ENCODE measurements at regions not wholly inside any gene's neighbourhood (a gene's known extent, or its start where the extent isn't known, plus 50 kb on each side); places are given as distances from the start of the nearest gene placed in this dataset.

DNA sequence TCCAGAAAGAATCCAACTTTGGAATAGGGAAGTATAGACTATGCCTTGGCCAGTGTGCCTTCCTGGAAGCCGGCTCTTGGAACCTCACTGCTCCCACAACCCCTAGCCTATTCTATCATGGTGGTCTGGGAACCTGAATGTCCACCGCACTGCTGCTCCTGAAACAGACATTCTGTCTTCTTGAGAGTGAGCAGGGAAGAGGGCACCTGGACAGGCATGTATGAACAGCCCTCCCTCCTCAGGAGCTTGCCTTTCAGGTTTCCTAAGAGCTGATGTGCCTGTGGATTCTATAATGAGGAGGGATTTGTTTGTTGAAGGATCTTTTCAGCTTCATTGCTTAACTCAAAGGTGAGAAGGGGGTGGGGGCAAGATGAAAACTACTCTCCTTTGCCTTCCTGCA, 55.1 kb upstream of the XPA start:
- DNase-seq (no peak), ATAC-seq (no peak)
- Mint-ChIP-seq H3K27ac (no peak overlapping the region), H3K4me3 (no peak overlapping the region), H3K36me3 (no peaks in the 10 kb centered on the region), H3K27me3 (ENCODE audit: low read depth in 2 of 2) (peaks cover 12 to 25% of the 10 kb centered on the region in 2 donors), H3K9me3 (no peaks in the 10 kb centered on the region), H3K4me1 (no peaks in the 10 kb centered on the region)
- WGBS (ENCODE audit: insufficient coverage), result 100% methylated on average over 2 of the region's 2 CpGs
- Histone ChIP-seq H3K36me3 (ENCODE audit: control insufficient read depth, insufficient read depth, low read length) (no peaks in the 10 kb centered on the region), H3K4me3 (ENCODE audit: low read length) (no peak overlapping the region), H3K4me1 (ENCODE audit: control insufficient read depth, insufficient read depth, low read length) (no peaks in the 10 kb centered on the region), H3K27ac (ENCODE audit: low read length) (no peak overlapping the region), H3K9me3 (ENCODE audit: control insufficient read depth, insufficient read depth, low read length) (no peaks in the 10 kb centered on the region), H3K27me3 (ENCODE audit: control insufficient read depth, insufficient read depth, low read length) (no peaks in the 10 kb centered on the region)
- no peak for TF ChIP-seq CTCF (IDR thresholded peaks at IDR 0.05)
- intact Hi-C loops (cut with micrococcal nuclease), result no loop called here

GRCh38 chr9:97753364-97753763, 56.2 kb upstream of the XPA start:
- no peak overlapping the region for H3K4me3 Mint-ChIP-seq
- intact Hi-C loops (cut with micrococcal nuclease), result no loop called here
- H3K36me3 Mint-ChIP-seq, result no peaks in the 10 kb centered on the region
- TF ChIP-seq CTCF (IDR thresholded peaks at IDR 0.05), result no peak
- ATAC-seq, result no peak
- no peak for DNase-seq
- Histone ChIP-seq H3K27ac (ENCODE audit: low read length) (no peak overlapping the region), H3K4me1 (ENCODE audit: control insufficient read depth, insufficient read depth, low read length) (no peaks in the 10 kb centered on the region), H3K27me3 (ENCODE audit: control insufficient read depth, insufficient read depth, low read length) (no peaks in the 10 kb centered on the region), H3K9me3 (ENCODE audit: control insufficient read depth, insufficient read depth, low read length) (no peaks in the 10 kb centered on the region), H3K36me3 (ENCODE audit: control insufficient read depth, insufficient read depth, low read length) (no peaks in the 10 kb centered on the region), H3K4me3 (ENCODE audit: low read length) (no peak overlapping the region)
- no peaks in the 10 kb centered on the region for H3K9me3 Mint-ChIP-seq
- no peaks in the 10 kb centered on the region for H3K4me1 Mint-ChIP-seq
- H3K27ac Mint-ChIP-seq, result no peak overlapping the region
- peaks cover 13 to 32% of the 10 kb centered on the region in 2 donors for H3K27me3 Mint-ChIP-seq (ENCODE audit: low read depth in 2 of 2)

DNA sequence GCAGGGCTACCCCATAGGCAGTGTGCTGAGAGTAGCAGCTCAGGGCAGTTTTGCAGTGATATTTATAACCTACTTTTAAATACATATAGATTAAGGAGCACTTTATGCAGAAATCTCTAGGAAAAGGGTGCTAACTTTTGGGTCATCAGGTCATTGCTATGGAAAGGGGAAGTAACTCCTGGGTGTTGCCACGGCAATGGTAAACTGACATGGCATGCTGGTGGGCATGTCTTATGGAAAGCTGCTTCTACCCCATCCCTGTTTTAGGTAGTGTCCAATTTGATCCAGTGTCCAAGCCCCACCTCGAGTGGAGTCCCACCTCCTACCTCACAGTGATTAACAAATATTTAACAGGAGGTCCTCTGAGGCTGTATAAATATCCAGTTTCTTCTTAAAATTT, 56.8 kb upstream of the XPA start:
- no peaks in the 10 kb centered on the region for H3K27me3 ChIP-seq (ENCODE audit: control insufficient read depth, insufficient read depth, low read length)
- H3K36me3 Mint-ChIP-seq, result no peaks in the 10 kb centered on the region
- no peak overlapping the region for H3K4me3 ChIP-seq (ENCODE audit: low read length)
- H3K27me3 Mint-ChIP-seq (ENCODE audit: low read depth in 2 of 2), result peaks cover 18 to 38% of the 10 kb centered on the region in 2 donors
- no peak for ATAC-seq
- DNase-seq, result no peak
- H3K4me1 ChIP-seq (ENCODE audit: control insufficient read depth, insufficient read depth, low read length), result no peaks in the 10 kb centered on the region
- H3K27ac ChIP-seq (ENCODE audit: low read length), result no peak overlapping the region
- no peaks in the 10 kb centered on the region for H3K4me1 Mint-ChIP-seq
- intact Hi-C loops (cut with micrococcal nuclease), result no loop called here
- no peak for TF ChIP-seq CTCF (IDR thresholded peaks at IDR 0.05)
- no peak overlapping the region for H3K4me3 Mint-ChIP-seq
- H3K9me3 Mint-ChIP-seq, result no peaks in the 10 kb centered on the region
- WGBS (ENCODE audit: insufficient coverage), result 83% methylated on average over 2 of the region's 2 CpGs
- H3K36me3 ChIP-seq (ENCODE audit: control insufficient read depth, insufficient read depth, low read length), result no peaks in the 10 kb centered on the region
- no peak overlapping the region for H3K27ac Mint-ChIP-seq
- no peaks in the 10 kb centered on the region for H3K9me3 ChIP-seq (ENCODE audit: control insufficient read depth, insufficient read depth, low read length)

- Mint-ChIP-seq H3K9me3 (no peaks in the 10 kb centered on the region), H3K27ac (no peak overlapping the region), H3K4me3 (no peak overlapping the region), H3K27me3 (ENCODE audit: low read depth in 2 of 2) (peaks cover 22 to 35% of the 10 kb centered on the region in 2 donors), H3K36me3 (no peaks in the 10 kb centered on the region), H3K4me1 (no peaks in the 10 kb centered on the region)
- DNase-seq (no peak), ATAC-seq (no peak)
- peaks cover under 1% of the 10 kb centered on the region for H3K27me3 ChIP-seq (ENCODE audit: control insufficient read depth, insufficient read depth, low read length)
- no peaks in the 10 kb centered on the region for H3K4me1 ChIP-seq (ENCODE audit: control insufficient read depth, insufficient read depth, low read length)
- H3K36me3 ChIP-seq (ENCODE audit: control insufficient read depth, insufficient read depth, low read length), result no peaks in the 10 kb centered on the region
- no peak overlapping the region for H3K27ac ChIP-seq (ENCODE audit: low read length)
- no peak for TF ChIP-seq CTCF (IDR thresholded peaks at IDR 0.05)
- intact Hi-C loops (cut with micrococcal nuclease), result no loop called here
- H3K9me3 ChIP-seq (ENCODE audit: control insufficient read depth, insufficient read depth, low read length), result no peaks in the 10 kb centered on the region
- WGBS (ENCODE audit: insufficient coverage), result 94% methylated on average over 4 of the region's 4 CpGs
- no peak overlapping the region for H3K4me3 ChIP-seq (ENCODE audit: low read length)
Observed at GRCh38 chr9:97755618-97756267, 58.6 kb upstream of the XPA start.

All from natural killer cell (primary cell).